Gastroesophageal sphincter (tissue), 3 donors: ENCODE measurements at regions not wholly inside any gene's neighbourhood (a gene's known extent, or its start where the extent isn't known, plus 50 kb on each side); places are given as distances from the start of the nearest gene placed in this dataset.

Experiments used
- POLR2A ChIP-seq, 2 donors: fragments of 450-650 bp; IDR thresholded peaks; one replicate each; pipeline ENCODE4 v1.6.1; 2017; ENCODE audit warnings: antibody characterized with exemption in 2 of 2, mild to moderate bottlenecking in 2 of 2, moderate library complexity in 1 of 2
- TF ChIP-seq, protein P1 (sequence below), 4 experiments: fragments of 200-600 bp in 2 of 4; fragments of 450-650 bp in 2 of 4; sonication (generic) in 1 of 4; IDR thresholded peaks; one replicate each; pipeline ENCODE4 v1.5.1; 2017 to 2019; ENCODE audit warnings: antibody characterized with exemption in 4 of 4, mild to moderate bottlenecking in 2 of 4, moderate library complexity in 2 of 4

DNA sequence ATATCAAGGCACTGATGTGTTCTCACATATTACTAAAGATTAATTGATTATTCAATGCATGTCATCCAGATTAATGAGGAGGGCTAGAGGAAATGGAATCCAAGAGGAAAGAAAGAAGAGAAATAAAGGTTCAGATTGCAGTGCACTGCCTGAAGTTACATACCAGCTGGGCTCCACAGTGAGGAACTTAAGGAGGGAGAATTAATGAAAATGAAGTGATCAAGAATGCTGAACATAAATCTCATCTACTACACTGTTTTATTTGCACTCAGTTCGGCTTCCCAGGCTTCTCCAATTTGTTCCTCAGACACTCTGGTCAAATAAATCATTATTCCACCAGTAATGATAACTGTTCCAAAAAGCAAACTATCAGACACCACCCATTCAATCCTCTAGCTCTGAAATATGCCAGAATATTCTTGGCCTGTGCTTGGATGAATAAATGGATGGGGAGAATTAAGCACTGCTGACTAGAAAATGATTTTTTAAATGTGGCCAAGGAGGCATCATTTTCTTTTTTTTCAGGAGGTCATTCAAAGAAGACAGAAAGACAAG, 88.6 kb upstream of the FBN2 start:
- TF ChIP-seq, protein P1, sequence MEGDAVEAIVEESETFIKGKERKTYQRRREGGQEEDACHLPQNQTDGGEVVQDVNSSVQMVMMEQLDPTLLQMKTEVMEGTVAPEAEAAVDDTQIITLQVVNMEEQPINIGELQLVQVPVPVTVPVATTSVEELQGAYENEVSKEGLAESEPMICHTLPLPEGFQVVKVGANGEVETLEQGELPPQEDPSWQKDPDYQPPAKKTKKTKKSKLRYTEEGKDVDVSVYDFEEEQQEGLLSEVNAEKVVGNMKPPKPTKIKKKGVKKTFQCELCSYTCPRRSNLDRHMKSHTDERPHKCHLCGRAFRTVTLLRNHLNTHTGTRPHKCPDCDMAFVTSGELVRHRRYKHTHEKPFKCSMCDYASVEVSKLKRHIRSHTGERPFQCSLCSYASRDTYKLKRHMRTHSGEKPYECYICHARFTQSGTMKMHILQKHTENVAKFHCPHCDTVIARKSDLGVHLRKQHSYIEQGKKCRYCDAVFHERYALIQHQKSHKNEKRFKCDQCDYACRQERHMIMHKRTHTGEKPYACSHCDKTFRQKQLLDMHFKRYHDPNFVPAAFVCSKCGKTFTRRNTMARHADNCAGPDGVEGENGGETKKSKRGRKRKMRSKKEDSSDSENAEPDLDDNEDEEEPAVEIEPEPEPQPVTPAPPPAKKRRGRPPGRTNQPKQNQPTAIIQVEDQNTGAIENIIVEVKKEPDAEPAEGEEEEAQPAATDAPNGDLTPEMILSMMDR (IDR thresholded peaks at IDR 0.05), result no peak
- no peak for TF ChIP-seq POLR2A (IDR thresholded peaks at IDR 0.05)
